HepG2 (cell line): ENCODE measurements at regions not wholly inside any gene's neighbourhood (a gene's known extent, or its start where the extent isn't known, plus 50 kb on each side); places are given as distances from the start of the nearest gene placed in this dataset.

Experiments
- ATAC-seq: fragments of 200-7000 bp; cut with Tn5 transposase; 3 replicates; pipeline ENCODE4 v1.9.1; 2020; ENCODE audit warnings: mild to moderate bottlenecking, moderate library complexity
- BruUV-seq: library from RNA; stranded (reverse); fragments of 400-500 nt; replicated peaks from 2 replicates; lab custom pipeline; 2021; lab: Mats Ljungman, UMichigan
- CTCF ChIA-PET: fragments of 300-600 bp; formaldehyde crosslinking; extraction: SDS; loops from one replicate; lab custom pipeline; 2021; ENCODE audit warnings: low total read pairs, inconsistent platforms, low intra/inter-chr PET ratio; lab: Yijun Ruan, JAX
- POLR2A ChIA-PET: fragments of 350-600 bp; sonication (Branson Sonifier 250); formaldehyde crosslinking; loops from one replicate; lab custom pipeline; 2020; ENCODE audit warnings: antibody characterized with exemption, inconsistent platforms; lab: Yijun Ruan, JAX
- DNase-seq: peaks from one replicate; pipeline ENCODE4 v3.0.0-alpha.2; 2015; ENCODE audit warnings: low spot score
- FAIRE-seq: peaks from 3 replicates; lab custom pipeline; 2011; peaks lifted over from hg19 to GRCh38; lab: Jason Lieb, UNC
- H2AFZ ChIP-seq: one replicate; pipeline ENCODE4 v1.6.1; 2011; ENCODE audit warnings: low read length, inconsistent platforms
- H3K27ac ChIP-seq: fragments of 300-600 bp; 3 replicates; pipeline ENCODE4 v1.8.0; 2011; ENCODE audit warnings: mixed run types, mild to moderate bottlenecking, mixed read lengths, low read length, inconsistent platforms; ENCODE audit not compliant: insufficient read depth; ENCODE audit errors: extremely low read length
- H3K27me3 ChIP-seq, 2 experiments: fragments of 200-600 bp in 1 of 2; 2 replicates in 1 of 2; 3 replicates in 1 of 2; pipeline versions ENCODE4 v1.6.0 to v1.8.0; 2011; ENCODE audit warnings: low read length in 2 of 2, mild to moderate bottlenecking in 2 of 2, moderate library complexity in 2 of 2, inconsistent platforms in 1 of 2; ENCODE audit not compliant: insufficient read depth in 2 of 2, control insufficient read depth in 1 of 2
- H3K36me3 ChIP-seq, 2 experiments: fragments of 200-600 bp in 1 of 2; replicated peaks in 1 of 2; 2 replicates in 1 of 2; 3 replicates in 1 of 2; pipeline versions ENCODE4 v1.5.1 to v1.8.0; 2011; ENCODE audit warnings: low read length in 2 of 2, inconsistent platforms in 1 of 2; ENCODE audit not compliant: insufficient read depth in 2 of 2, control insufficient read depth in 1 of 2
- H3K4me1 ChIP-seq: 2 replicates; pipeline ENCODE4 v1.5.1; 2012; ENCODE audit warnings: low read length, inconsistent platforms; ENCODE audit not compliant: insufficient read depth
- H3K4me2 ChIP-seq: 2 replicates; pipeline ENCODE4 v1.6.0; 2011; ENCODE audit warnings: low read depth, low read length, inconsistent platforms
- H3K4me3 ChIP-seq, 3 experiments: fragments of 200-600 bp in 1 of 3; sonication (generic), shearing (Covaris generic) in 1 of 3; replicated peaks in 1 of 3; 2 replicates each; pipeline ENCODE4 v1.5.1; 2011 to 2016; ENCODE audit warnings: low read length in 3 of 3, inconsistent platforms in 2 of 3, low read depth in 2 of 3, mild to moderate bottlenecking in 2 of 3, control low read depth in 1 of 3, mixed read lengths in 1 of 3; ENCODE audit not compliant: insufficient read depth in 1 of 3
- H3K79me2 ChIP-seq: one replicate; pipeline ENCODE4 v1.6.1; 2011; ENCODE audit warnings: low read length, inconsistent platforms; ENCODE audit not compliant: insufficient read depth
- H3K9ac ChIP-seq: 2 replicates; pipeline ENCODE4 v1.6.0; 2011; ENCODE audit warnings: mild to moderate bottlenecking, low read depth, low read length, inconsistent platforms; ENCODE audit not compliant: insufficient read depth
- H3K9me3 ChIP-seq: 2 replicates; pipeline ENCODE4 v1.5.1; 2012; ENCODE audit warnings: mild to moderate bottlenecking, low read length
- H4K20me1 ChIP-seq: 2 replicates; pipeline ENCODE4 v1.6.0; 2011; ENCODE audit warnings: inconsistent platforms, mild to moderate bottlenecking, low read length, moderate library complexity; ENCODE audit not compliant: insufficient read depth
- ATM ChIP-seq: fragments of 450-650 bp; IDR thresholded peaks from 2 replicates; pipeline ENCODE4 v1.7.1; 2017; ENCODE audit warnings: mild to moderate bottlenecking, borderline replicate concordance
- EZH2 ChIP-seq: conservative IDR thresholded peaks from 2 replicates; pipeline ENCODE4 v1.6.1; 2012; ENCODE audit warnings: mild to moderate bottlenecking, low read depth, low read length, moderate library complexity
- KDM5B ChIP-seq: sonication (generic); formaldehyde crosslinking; IDR thresholded peaks from 2 replicates; pipeline ENCODE4 v1.4.0; 2020; ENCODE audit warnings: missing genetic modification reagents, mild to moderate bottlenecking, borderline replicate concordance
- MAFG ChIP-seq: sonication (generic); formaldehyde crosslinking; IDR thresholded peaks from 2 replicates; pipeline ENCODE4 v1.5.1; 2020; ENCODE audit warnings: mild to moderate bottlenecking, missing genetic modification reagents
- RFXANK ChIP-seq: IDR thresholded peaks from 2 replicates; pipeline ENCODE4 v1.6.1; 2016
- TBL1XR1 ChIP-seq: fragments of 150-350 bp; IDR thresholded peaks from 2 replicates; pipeline ENCODE4 v1.6.1; 2014; ENCODE audit warnings: borderline replicate concordance, low read length; ENCODE audit not compliant: partially characterized antibody
- THAP7 ChIP-seq: sonication (generic); formaldehyde crosslinking; IDR thresholded peaks from 2 replicates; pipeline ENCODE4 v1.8.1; 2023; ENCODE audit warnings: mild to moderate bottlenecking, missing genetic modification reagents
- ZC3H13 ChIP-seq: sonication (generic); formaldehyde crosslinking; IDR thresholded peaks from 2 replicates; pipeline ENCODE4 v1.8.1; 2023; ENCODE audit warnings: mild to moderate bottlenecking, missing genetic modification reagents, moderate library complexity
- ZEB1 ChIP-seq: IDR thresholded peaks from 2 replicates; pipeline ENCODE4 v1.6.1; 2012; ENCODE audit warnings: mild to moderate bottlenecking, low read depth, inconsistent platforms; ENCODE audit not compliant: insufficient replicate concordance
- ZFAT ChIP-seq: sonication (generic); formaldehyde crosslinking; conservative IDR thresholded peaks from 2 replicates; pipeline ENCODE4 v1.8.1; 2023; ENCODE audit warnings: missing genetic modification reagents, inconsistent platforms
- ZIK1 ChIP-seq: sonication (generic); formaldehyde crosslinking; IDR thresholded peaks from 2 replicates; pipeline ENCODE4 v1.5.0; 2020; ENCODE audit warnings: mild to moderate bottlenecking, low read depth, missing genetic modification reagents, borderline replicate concordance
- ZNF101 ChIP-seq: sonication (generic); formaldehyde crosslinking; IDR thresholded peaks from 2 replicates; pipeline ENCODE4 v1.4.0; 2020; ENCODE audit warnings: mild to moderate bottlenecking, low read depth, missing genetic modification reagents, borderline replicate concordance
- ZNF446 ChIP-seq: sonication (generic); formaldehyde crosslinking; IDR thresholded peaks from 2 replicates; pipeline ENCODE4 v1.5.0; 2020; ENCODE audit warnings: mild to moderate bottlenecking, missing genetic modification reagents
- ZNF501 ChIP-seq: sonication (generic); formaldehyde crosslinking; IDR thresholded peaks from 2 replicates; pipeline ENCODE4 v1.5.1; 2020; ENCODE audit warnings: mild to moderate bottlenecking, moderate library complexity, missing genetic modification reagents
- WGBS: methylation state at CpG from one replicate; pipeline ENCODE4 v1.1.6; 2017; ENCODE audit warnings: low lambda C conversion rate; 5-methylcytosine and 5-hydroxymethylcytosine counted together
- in situ Hi-C: cut with HindIII; loops from 2 replicates; pipeline ENCODE4 v1.10.0; 2017; ENCODE audit warnings: low pct_unique_long_range_greater_than_20kb; ENCODE audit not compliant: extremely low pct_ligation_motif_present
- intact Hi-C: fragments of 100-400 bp; cut with micrococcal nuclease; formaldehyde crosslinking; loops from one replicate; pipeline ENCODE4 v1.10.0; 2022; ENCODE audit not compliant: unreplicated experiment
- TF ChIP-seq, protein P1 (sequence below): sonication (generic); formaldehyde crosslinking; IDR thresholded peaks from 2 replicates; pipeline ENCODE4 v1.5.1; 2020; ENCODE audit warnings: mild to moderate bottlenecking, missing genetic modification reagents, moderate library complexity
- TF ChIP-seq, protein P2 (sequence below): sonication (generic); formaldehyde crosslinking; conservative IDR thresholded peaks from 2 replicates; pipeline ENCODE4 v1.8.0; 2022; ENCODE audit warnings: missing genetic modification reagents

DNA sequence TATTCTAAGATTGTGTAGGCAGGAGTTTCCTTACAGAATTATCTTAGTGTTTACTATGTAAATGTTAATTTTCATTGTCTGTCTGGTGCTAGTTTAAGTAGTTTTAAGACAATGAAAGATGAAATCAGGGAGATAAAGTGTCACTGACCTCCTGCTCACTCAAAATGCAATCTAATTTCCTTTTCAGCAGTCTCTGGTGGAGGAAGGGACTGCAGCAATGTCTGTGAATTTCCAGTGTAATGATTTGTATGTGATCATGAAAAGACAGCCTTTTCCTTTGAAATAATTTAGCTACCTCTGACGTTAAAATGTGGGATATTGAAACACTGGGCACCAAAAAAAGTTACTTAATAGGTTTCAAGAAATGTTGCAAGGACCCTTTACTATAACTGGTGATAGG, 779.7 kb upstream of the FLRT2 start:
- Histone ChIP-seq H3K27ac (no peak overlapping the region), H3K9ac (no peak overlapping the region), H3K4me3 (no peak overlapping the region), H3K4me2 (no peak overlapping the region), H3K36me3 (no peaks in the 10 kb centered on the region), H4K20me1 (no peaks in the 10 kb centered on the region), H3K79me2 (no peaks in the 10 kb centered on the region), H2AFZ (no peak overlapping the region), H3K9me3 (peaks cover 72% of the 10 kb centered on the region), H3K4me1 (no peaks in the 10 kb centered on the region), H3K27me3 (no peaks in the 10 kb centered on the region)
- no TSS peak for BruUV-seq
- WGBS, result 0% methylated on average over 1 of the region's 1 CpG
- CTCF ChIA-PET, result no interaction called here
- POLR2A ChIA-PET, result no interaction called here
- DNase-seq (no peak), ATAC-seq (no peak), FAIRE-seq (no peak)
- intact Hi-C loops, result no loop called here
- in situ Hi-C loops, result no loop called here
- TF ChIP-seq EZH2 (no peak), MAFG (CRISPR knock-in tag) (no peak), RFXANK (CRISPR knock-in tag) (no peak), ZNF501 (CRISPR knock-in tag) (no peak), ZFAT (CRISPR knock-in tag) (no peak), KDM5B (CRISPR knock-in tag) (no peak), TBL1XR1 (no peak), ZNF446 (CRISPR knock-in tag) (no peak), THAP7 (no peak), ZEB1 (no peak), ATM (no peak), ZIK1 (CRISPR knock-in tag) (no peak), ZNF101 (CRISPR knock-in tag) (no peak), ZC3H13 (CRISPR knock-in tag) (no peak)
- TF ChIP-seq, protein P1, sequence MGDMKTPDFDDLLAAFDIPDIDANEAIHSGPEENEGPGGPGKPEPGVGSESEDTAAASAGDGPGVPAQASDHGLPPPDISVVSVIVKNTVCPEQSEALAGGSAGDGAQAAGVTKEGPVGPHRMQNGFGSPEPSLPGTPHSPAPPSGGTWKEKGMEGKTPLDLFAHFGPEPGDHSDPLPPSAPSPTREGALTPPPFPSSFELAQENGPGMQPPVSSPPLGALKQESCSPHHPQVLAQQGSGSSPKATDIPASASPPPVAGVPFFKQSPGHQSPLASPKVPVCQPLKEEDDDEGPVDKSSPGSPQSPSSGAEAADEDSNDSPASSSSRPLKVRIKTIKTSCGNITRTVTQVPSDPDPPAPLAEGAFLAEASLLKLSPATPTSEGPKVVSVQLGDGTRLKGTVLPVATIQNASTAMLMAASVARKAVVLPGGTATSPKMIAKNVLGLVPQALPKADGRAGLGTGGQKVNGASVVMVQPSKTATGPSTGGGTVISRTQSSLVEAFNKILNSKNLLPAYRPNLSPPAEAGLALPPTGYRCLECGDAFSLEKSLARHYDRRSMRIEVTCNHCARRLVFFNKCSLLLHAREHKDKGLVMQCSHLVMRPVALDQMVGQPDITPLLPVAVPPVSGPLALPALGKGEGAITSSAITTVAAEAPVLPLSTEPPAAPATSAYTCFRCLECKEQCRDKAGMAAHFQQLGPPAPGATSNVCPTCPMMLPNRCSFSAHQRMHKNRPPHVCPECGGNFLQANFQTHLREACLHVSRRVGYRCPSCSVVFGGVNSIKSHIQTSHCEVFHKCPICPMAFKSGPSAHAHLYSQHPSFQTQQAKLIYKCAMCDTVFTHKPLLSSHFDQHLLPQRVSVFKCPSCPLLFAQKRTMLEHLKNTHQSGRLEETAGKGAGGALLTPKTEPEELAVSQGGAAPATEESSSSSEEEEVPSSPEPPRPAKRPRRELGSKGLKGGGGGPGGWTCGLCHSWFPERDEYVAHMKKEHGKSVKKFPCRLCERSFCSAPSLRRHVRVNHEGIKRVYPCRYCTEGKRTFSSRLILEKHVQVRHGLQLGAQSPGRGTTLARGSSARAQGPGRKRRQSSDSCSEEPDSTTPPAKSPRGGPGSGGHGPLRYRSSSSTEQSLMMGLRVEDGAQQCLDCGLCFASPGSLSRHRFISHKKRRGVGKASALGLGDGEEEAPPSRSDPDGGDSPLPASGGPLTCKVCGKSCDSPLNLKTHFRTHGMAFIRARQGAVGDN (CRISPR knock-in tag), result no peak
- TF ChIP-seq, protein P2, sequence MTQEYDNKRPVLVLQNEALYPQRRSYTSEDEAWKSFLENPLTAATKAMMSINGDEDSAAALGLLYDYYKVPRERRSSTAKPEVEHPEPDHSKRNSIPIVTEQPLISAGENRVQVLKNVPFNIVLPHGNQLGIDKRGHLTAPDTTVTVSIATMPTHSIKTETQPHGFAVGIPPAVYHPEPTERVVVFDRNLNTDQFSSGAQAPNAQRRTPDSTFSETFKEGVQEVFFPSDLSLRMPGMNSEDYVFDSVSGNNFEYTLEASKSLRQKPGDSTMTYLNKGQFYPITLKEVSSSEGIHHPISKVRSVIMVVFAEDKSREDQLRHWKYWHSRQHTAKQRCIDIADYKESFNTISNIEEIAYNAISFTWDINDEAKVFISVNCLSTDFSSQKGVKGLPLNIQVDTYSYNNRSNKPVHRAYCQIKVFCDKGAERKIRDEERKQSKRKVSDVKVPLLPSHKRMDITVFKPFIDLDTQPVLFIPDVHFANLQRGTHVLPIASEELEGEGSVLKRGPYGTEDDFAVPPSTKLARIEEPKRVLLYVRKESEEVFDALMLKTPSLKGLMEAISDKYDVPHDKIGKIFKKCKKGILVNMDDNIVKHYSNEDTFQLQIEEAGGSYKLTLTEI (CRISPR knock-in tag), result no peak
